Caki2 (cell line): ENCODE measurements at regions not wholly inside any gene's neighbourhood (a gene's known extent, or its start where the extent isn't known, plus 50 kb on each side); places are given as distances from the start of the nearest gene placed in this dataset.

Experiments used
- DNase-seq: peaks from one replicate; pipeline ENCODE4 v3.0.0-alpha.2; 2015; ENCODE audit warnings: low read depth
- in situ Hi-C: cut with HindIII; loops from 2 replicates; pipeline ENCODE4 v1.10.0; 2016; ENCODE audit warnings: low sequenced_read_pairs, low pct_unique_long_range_greater_than_20kb, mixed read lengths

DNA sequence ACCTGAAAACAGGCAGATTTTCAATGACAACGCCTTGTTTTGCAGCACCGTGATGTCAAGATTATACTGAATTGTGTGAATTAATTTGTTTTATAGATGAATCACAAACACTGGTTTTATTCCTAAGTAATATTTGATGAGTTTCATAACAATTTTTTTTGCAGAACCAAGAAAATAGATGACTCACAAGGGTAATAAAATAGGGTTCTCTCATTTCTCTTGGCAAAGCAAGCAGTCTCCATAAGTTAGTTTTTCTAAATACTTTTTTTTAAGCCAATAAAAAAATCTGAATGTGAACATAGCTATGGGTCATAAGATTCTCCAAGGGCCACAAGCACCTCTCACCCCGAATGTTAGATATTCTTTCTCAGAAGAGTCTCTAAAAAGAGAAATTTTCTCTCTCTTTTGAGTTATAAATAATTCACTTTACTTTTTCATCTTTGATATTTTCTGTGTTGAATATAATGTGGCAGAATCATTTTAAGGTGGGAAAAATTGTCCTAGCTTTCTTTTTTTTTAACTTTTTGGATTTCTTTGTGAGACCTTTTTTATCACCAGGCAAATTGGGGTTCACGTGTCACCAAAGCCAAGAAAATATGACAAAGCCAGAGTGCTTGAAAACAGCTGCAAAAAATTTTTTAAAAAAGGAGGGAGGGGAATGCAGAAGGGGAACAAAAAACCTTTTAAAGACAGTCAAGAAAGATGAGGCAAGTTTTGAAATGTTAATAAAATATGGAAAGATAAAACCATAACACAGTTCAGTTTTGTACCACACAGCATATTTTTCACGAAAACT, 174.6 kb upstream of the DAPK1 start:
- no peak for DNase-seq
- in situ Hi-C loops: no loop called here

- in situ Hi-C loops: no loop called here
- no peak for DNase-seq
Observed at GRCh38 chr9:87323928-87324327, 173.7 kb upstream of the DAPK1 start.

DNA sequence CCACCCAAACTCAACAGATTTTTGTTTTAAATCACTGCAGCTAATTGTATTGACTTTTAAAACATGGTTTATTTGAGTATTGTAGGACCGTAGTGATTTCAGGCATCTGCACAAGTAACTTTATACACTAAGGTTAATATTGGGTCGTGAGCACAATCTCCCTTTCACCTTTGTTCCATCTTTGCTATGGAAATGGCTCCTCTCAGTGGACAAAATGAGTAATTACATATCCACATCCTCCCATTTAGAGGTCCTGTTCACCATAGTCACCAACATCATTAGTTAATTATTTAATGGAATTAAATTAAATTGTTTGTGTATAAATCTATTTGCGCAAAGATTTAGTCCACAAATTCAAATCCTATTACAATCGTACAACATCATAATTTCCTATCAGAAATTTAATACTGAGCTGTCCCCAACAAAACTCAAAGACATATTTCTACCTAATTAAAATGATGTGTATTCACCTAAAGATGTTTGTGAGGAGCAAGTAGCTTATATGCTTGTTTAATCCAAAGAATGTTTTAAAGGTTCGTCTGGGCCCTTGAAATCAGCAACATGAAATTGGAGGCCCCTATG, 173.0 kb upstream of the DAPK1 start:
- DNase-seq: peak; percentile 52

GRCh38 chr9:87327575-87328125, 170.0 kb upstream of the DAPK1 start:
- DNase-seq: no peak
- in situ Hi-C loops: loop anchor here (25.0 kb wide), 1 partner anchor 915 kb away; no protein-coding TSS in a partner anchor

More for the DNA sequence above, 173.0 kb upstream of the DAPK1 start:
- in situ Hi-C loops: loop anchor here (25.0 kb wide), 1 partner anchor 912 kb away; no protein-coding TSS in a partner anchor

GRCh38 chr9:87333802-87334201, 163.9 kb upstream of the DAPK1 start:
- no peak for DNase-seq
- in situ Hi-C loops: loop anchor here (25.0 kb wide), 1 partner anchor 922 kb away; no protein-coding TSS in a partner anchor

DNA sequence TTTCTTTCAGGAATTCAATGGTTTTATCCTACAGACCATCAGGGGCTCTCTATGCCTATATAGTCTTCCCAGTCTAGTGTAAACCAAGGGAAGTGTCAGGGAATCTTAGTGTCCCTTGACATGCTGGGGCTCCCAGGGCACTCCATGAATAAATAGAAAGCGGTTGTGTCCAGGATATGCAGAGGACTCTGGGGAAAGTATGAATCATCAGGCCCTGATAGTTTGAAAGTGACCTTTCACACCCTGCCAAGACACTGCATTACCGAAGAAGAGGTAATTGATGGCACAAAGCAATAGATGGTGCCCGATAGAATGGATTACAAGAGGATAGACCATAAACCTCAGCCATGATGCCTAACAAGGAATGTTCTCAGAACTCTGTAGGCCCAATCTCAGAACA, 163.3 kb upstream of the DAPK1 start:
- DNase-seq: no peak
- in situ Hi-C loops: loop anchor here (25.0 kb wide), 1 partner anchor 922 kb away; no protein-coding TSS in a partner anchor

- in situ Hi-C loops: loop anchor here (25.0 kb wide), 1 partner anchor 924 kb away; no protein-coding TSS in a partner anchor
- peak; percentile 34 for DNase-seq
Observed at GRCh38 chr9:87336407-87336806, 161.3 kb upstream of the DAPK1 start.

DNA sequence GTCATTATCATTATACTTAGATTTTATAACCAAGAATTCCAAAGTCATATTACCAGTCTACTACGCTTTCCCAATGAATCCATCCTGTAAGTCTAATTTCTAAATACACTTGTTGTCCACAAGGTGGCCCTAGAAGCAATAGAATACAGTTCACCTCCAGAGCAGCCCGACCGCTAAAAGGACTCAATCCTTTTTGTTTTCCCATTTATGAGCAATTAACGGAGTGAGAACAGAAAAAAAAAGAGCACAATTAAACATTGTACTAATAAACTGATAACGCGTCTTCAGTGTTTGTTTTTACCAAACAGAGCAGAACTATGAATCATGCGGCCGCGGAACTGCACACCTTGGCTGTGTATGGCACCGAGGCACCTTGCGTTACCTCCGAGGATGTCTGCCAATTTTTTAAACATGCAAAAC, 160.7 kb upstream of the DAPK1 start:
- DNase-seq: no peak
- in situ Hi-C loops: loop anchor here (25.0 kb wide), 1 partner anchor 925 kb away; no protein-coding TSS in a partner anchor

GRCh38 chr9:87337335-87338087, 160.2 kb upstream of the DAPK1 start:
- peak; percentile 97 for DNase-seq
- in situ Hi-C loops: loop anchor here (25.0 kb wide), 1 partner anchor 925 kb away; no protein-coding TSS in a partner anchor

GRCh38 chr9:87338088-87338989, 159.3 kb upstream of the DAPK1 start:
- peak; percentile 38 for DNase-seq
- in situ Hi-C loops: loop anchor here (25.0 kb wide), 1 partner anchor 926 kb away; no protein-coding TSS in a partner anchor

GRCh38 chr9:87340391-87340790, 157.3 kb upstream of the DAPK1 start:
- in situ Hi-C loops: loop anchor here (25.0 kb wide), 1 partner anchor 928 kb away; no protein-coding TSS in a partner anchor
- DNase-seq: no peak

DNA sequence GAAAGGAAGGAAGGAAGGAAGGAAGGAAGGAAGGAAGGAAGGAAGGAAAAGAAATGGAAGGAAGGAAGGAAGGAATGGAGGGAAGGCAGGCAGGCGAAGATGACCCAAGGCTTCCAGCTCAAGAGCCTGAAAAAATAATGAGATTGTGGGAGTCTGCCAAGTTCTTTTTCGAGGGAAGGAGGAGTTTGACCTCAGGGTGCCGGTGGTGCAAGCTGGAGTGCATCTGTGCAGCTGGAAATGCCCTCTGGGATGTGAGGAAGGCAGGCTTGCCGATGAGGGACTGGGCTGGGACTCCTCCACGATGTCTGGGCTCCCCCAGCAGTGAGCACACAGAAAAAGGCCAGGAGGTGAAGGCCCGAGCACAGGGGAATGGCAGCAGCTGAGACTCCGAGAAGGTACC, 154.9 kb upstream of the DAPK1 start:
- in situ Hi-C loops: loop anchor here (25.0 kb wide), 1 partner anchor 930 kb away; no protein-coding TSS in a partner anchor
- no peak for DNase-seq

DNA sequence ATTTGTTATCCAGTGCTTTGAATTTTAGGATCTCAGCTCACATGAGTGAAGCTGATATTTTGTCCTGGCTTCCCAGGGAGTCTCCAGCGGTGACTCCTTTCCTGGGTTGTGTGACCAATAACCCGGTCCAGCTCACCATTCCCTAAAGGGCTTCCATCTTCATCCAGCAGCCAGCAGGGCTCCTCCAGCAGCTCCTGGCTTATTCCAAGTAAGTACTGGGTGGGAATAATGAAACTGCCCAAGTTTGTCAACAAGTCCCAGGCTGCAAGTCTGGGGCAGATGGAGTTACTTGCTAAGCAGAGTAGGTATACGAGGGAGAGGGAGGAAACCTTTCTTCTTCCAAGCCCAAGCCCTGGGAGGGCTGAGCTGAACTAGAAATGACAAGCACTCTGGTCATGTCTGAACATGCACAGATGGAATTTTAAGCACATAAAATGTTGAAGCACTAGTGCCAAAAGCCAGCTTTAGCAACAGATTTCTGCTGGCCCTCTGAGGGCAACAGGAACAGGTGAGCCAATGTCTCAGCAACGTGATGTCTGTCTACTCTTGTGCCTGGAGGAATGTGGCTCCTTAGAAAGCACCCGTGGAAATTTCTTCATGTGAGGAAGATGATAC, 153.7 kb upstream of the DAPK1 start:
- in situ Hi-C loops: loop anchor here (25.0 kb wide), 1 partner anchor 932 kb away; no protein-coding TSS in a partner anchor
- DNase-seq: no peak

- in situ Hi-C loops: loop anchor here (25.0 kb wide), 1 partner anchor 934 kb away; no protein-coding TSS in a partner anchor
- no peak for DNase-seq
Observed at GRCh38 chr9:87346061-87346665, 151.5 kb upstream of the DAPK1 start.

- DNase-seq: no peak
- in situ Hi-C loops: no loop called here
Observed at GRCh38 chr9:87350915-87351314, 146.8 kb upstream of the DAPK1 start.

GRCh38 chr9:87353301-87353700, 144.4 kb upstream of the DAPK1 start:
- no peak for DNase-seq
- in situ Hi-C loops: no loop called here
